H9 (cell line): ENCODE measurements at regions not wholly inside any gene's neighbourhood (a gene's known extent, or its start where the extent isn't known, plus 50 kb on each side); places are given as distances from the start of the nearest gene placed in this dataset.
A peak's percentile ranks its signal among the peaks of the same experiment; 100 is the strongest.

Experiments
- DNase-seq: peaks from one replicate; pipeline ENCODE4 v3.0.0-alpha.2; 2017
- H2AFZ ChIP-seq: one replicate; pipeline ENCODE4 v1.6.1; 2013; ENCODE audit warnings: mild to moderate bottlenecking, low read length, control low read depth, moderate library complexity
- H2AK5ac ChIP-seq: 2 replicates; pipeline ENCODE4 v1.6.1; 2013; ENCODE audit warnings: low read length, control low read depth, mixed read lengths; ENCODE audit not compliant: insufficient read length
- H2BK120ac ChIP-seq: one replicate; pipeline ENCODE4 v1.6.1; 2013; ENCODE audit warnings: low read depth, mild to moderate bottlenecking, low read length, control low read depth, inconsistent platforms; ENCODE audit not compliant: poor library complexity, severe bottlenecking
- H2BK12ac ChIP-seq: 2 replicates; pipeline ENCODE4 v1.6.1; 2013; ENCODE audit warnings: low read length, control low read depth, mixed read lengths, low read depth; ENCODE audit not compliant: insufficient read length
- H2BK15ac ChIP-seq: 2 replicates; pipeline ENCODE4 v1.6.1; 2013; ENCODE audit warnings: low read depth, low read length, control low read depth
- H2BK20ac ChIP-seq: one replicate; pipeline ENCODE4 v1.6.1; 2013; ENCODE audit warnings: low read depth, mild to moderate bottlenecking, low read length, control low read depth, inconsistent platforms; ENCODE audit not compliant: poor library complexity, severe bottlenecking
- H2BK5ac ChIP-seq: 2 replicates; pipeline ENCODE4 v1.6.1; 2013; ENCODE audit warnings: low read length, control low read depth, mixed read lengths; ENCODE audit not compliant: insufficient read length
- H3K14ac ChIP-seq: 2 replicates; pipeline ENCODE4 v1.6.1; 2013; ENCODE audit warnings: low read length, control low read depth; ENCODE audit not compliant: insufficient read depth
- H3K18ac ChIP-seq: 2 replicates; pipeline ENCODE4 v1.6.1; 2013; ENCODE audit warnings: low read depth, mild to moderate bottlenecking, mixed read lengths, low read length, control low read depth; ENCODE audit not compliant: insufficient read length
- H3K23ac ChIP-seq: 2 replicates; pipeline ENCODE4 v1.6.1; 2013; ENCODE audit warnings: low read length, control low read depth, mixed read lengths, low read depth; ENCODE audit not compliant: insufficient read length
- H3K23me2 ChIP-seq: 2 replicates; pipeline ENCODE4 v1.6.1; 2013; ENCODE audit warnings: low read depth, mild to moderate bottlenecking, mixed read lengths, low read length, control low read depth; ENCODE audit not compliant: insufficient read length, poor library complexity, severe bottlenecking
- H3K27ac ChIP-seq: 2 replicates; pipeline ENCODE4 v1.5.1; 2013; ENCODE audit warnings: low read length, control low read depth, mixed read lengths, low read depth; ENCODE audit not compliant: insufficient read length
- H3K27me3 ChIP-seq: 2 replicates; pipeline ENCODE4 v1.6.1; 2013; ENCODE audit warnings: low read length, control low read depth, inconsistent platforms; ENCODE audit not compliant: insufficient read depth
- H3K4ac ChIP-seq: 2 replicates; pipeline ENCODE4 v1.6.1; 2013; ENCODE audit warnings: low read depth, mild to moderate bottlenecking, control low read depth, inconsistent platforms, low read length, moderate library complexity
- H3K4me1 ChIP-seq: 2 replicates; pipeline ENCODE4 v1.6.1; 2013; ENCODE audit warnings: low read length, control low read depth, inconsistent platforms; ENCODE audit not compliant: insufficient read depth
- H3K4me2 ChIP-seq: 2 replicates; pipeline ENCODE4 v1.6.1; 2013; ENCODE audit warnings: low read length, control low read depth, mixed read lengths; ENCODE audit not compliant: insufficient read length, insufficient read depth
- H3K56ac ChIP-seq: 2 replicates; pipeline ENCODE4 v1.6.1; 2013; ENCODE audit warnings: low read depth, mild to moderate bottlenecking, mixed read lengths, low read length, control low read depth; ENCODE audit not compliant: insufficient read length
- H3K79me1 ChIP-seq: 2 replicates; pipeline ENCODE4 v1.6.1; 2013; ENCODE audit warnings: low read depth, mild to moderate bottlenecking, moderate library complexity, low read length, control low read depth, inconsistent platforms; ENCODE audit not compliant: insufficient read depth, poor library complexity, severe bottlenecking
- H3K79me2 ChIP-seq: 2 replicates; pipeline ENCODE4 v1.6.1; 2013; ENCODE audit warnings: low read length, control low read depth, inconsistent platforms; ENCODE audit not compliant: insufficient read depth
- H3K9ac ChIP-seq: 2 replicates; pipeline ENCODE4 v1.6.1; 2013; ENCODE audit warnings: low read length, control low read depth, mixed read lengths; ENCODE audit not compliant: insufficient read length; ENCODE audit errors: extremely low read depth
- H3K9me3 ChIP-seq: one replicate; pipeline ENCODE4 v1.6.1; 2013; ENCODE audit warnings: low read depth, low read length, inconsistent platforms; ENCODE audit not compliant: control insufficient read depth
- H3T11ph ChIP-seq: one replicate; pipeline ENCODE4 v1.6.1; 2013; ENCODE audit warnings: mild to moderate bottlenecking, low read length, control low read depth, inconsistent platforms
- H4K20me1 ChIP-seq: one replicate; pipeline ENCODE4 v1.6.1; 2013; ENCODE audit not compliant: control insufficient read depth, insufficient read length, insufficient read depth
- H4K5ac ChIP-seq: 2 replicates; pipeline ENCODE4 v1.6.1; 2013; ENCODE audit warnings: low read depth, mild to moderate bottlenecking, mixed read lengths, low read length, control low read depth; ENCODE audit not compliant: insufficient read length
- H4K8ac ChIP-seq: replicated peaks from 2 replicates; pipeline ENCODE4 v1.6.1; 2013; ENCODE audit warnings: low read length, control low read depth, mixed read lengths, low read depth; ENCODE audit not compliant: insufficient read length
- H4K91ac ChIP-seq: 2 replicates; pipeline ENCODE4 v1.6.1; 2013; ENCODE audit warnings: low read depth, mild to moderate bottlenecking, moderate library complexity, mixed read lengths, low read length, control low read depth; ENCODE audit not compliant: insufficient read length
- H3K27ac Mint-ChIP-seq, 3 experiments: 2 replicates in 2 of 3; 3 replicates in 1 of 3; pipeline ENCODE4 v1.8.0; 2020 to 2021; ENCODE audit warnings: mixed read lengths in 3 of 3, mild to moderate bottlenecking in 1 of 3, moderate library complexity in 1 of 3
- H3K27me3 Mint-ChIP-seq: 2 replicates; pipeline ENCODE4 v1.8.0; 2021; ENCODE audit warnings: low read depth, mild to moderate bottlenecking, moderate library complexity, mixed read lengths
- H3K36me3 Mint-ChIP-seq, 3 experiments: 2 replicates in 2 of 3; 3 replicates in 1 of 3; pipeline ENCODE4 v1.8.0; 2020 to 2021; ENCODE audit warnings: low read depth in 3 of 3, mixed read lengths in 3 of 3; ENCODE audit not compliant: insufficient read depth in 1 of 3
- H3K4me1 Mint-ChIP-seq, 2 experiments: 2 replicates each; pipeline ENCODE4 v1.8.0; 2020; ENCODE audit warnings: mixed read lengths in 2 of 2
- H3K4me3 Mint-ChIP-seq, 2 experiments: 2 replicates in 1 of 2; 3 replicates in 1 of 2; pipeline ENCODE4 v1.8.0; 2020 to 2021; ENCODE audit warnings: mild to moderate bottlenecking in 2 of 2, mixed read lengths in 2 of 2, moderate library complexity in 1 of 2
- H3K9me3 Mint-ChIP-seq, 2 experiments: 2 replicates in 1 of 2; 3 replicates in 1 of 2; pipeline ENCODE4 v1.8.0; 2020; ENCODE audit warnings: mild to moderate bottlenecking in 2 of 2, mixed read lengths in 2 of 2, moderate library complexity in 1 of 2
- WGBS: extraction: QIAGEN DNeasy Blood & Tissue Kit; methylation state at CpG from one replicate; pipeline ENCODE4 v1.1.7; 2013; ENCODE audit warnings: missing lambda C conversion rate, low lambda C conversion rate, mixed read lengths; ENCODE audit not compliant: insufficient read length; ENCODE audit errors: extremely low coverage; 5-methylcytosine and 5-hydroxymethylcytosine counted together
- TF ChIP-seq, protein P1 (sequence below): fragments of 200-600 bp; sonication (generic); conservative IDR thresholded peaks from 3 replicates; pipeline ENCODE4 v1.8.0; 2021; ENCODE audit warnings: antibody characterized with exemption, mild to moderate bottlenecking

DNA sequence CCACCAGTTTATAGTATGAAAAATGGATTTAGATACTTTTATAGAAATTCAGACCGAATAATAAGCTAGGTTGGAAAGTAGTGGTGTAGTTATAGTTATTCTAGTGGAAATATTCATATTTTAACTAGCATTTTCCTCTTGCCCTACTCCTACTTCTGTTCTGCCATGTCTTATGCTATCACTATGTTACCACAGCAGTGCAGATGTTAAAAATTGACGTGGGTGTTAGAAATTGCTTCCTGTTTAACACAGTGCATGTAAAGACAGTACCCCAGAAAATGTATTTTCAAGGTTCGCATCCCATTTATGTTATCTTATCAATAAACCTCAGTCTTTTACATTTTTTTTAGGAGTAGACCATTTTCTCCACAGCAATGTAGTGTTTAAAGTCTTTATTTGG, 774.2 kb upstream of the CDH10 start:
- no peaks in the 10 kb centered on the region for H3K4me1 ChIP-seq
- no peak overlapping the region for H2AFZ ChIP-seq
- H3K36me3 Mint-ChIP-seq, result peaks cover 6 to 37% (median 16%) of the 10 kb centered on the region in 3 experiments; a peak in 5 of 7 replicates
- no peak overlapping the region for H4K5ac ChIP-seq
- H3K4ac ChIP-seq, result no peak overlapping the region
- no peak overlapping the region for H3K56ac ChIP-seq
- H2BK12ac ChIP-seq, result no peak overlapping the region
- H2BK15ac ChIP-seq, result no peak overlapping the region
- H3K23ac ChIP-seq, result no peak overlapping the region
- H3K79me2 ChIP-seq, result no peaks in the 10 kb centered on the region
- H3K27ac ChIP-seq, result no peak overlapping the region
- no CpG with 5 or more reads among the region's 3 CpGs for WGBS
- TF ChIP-seq, protein P1, sequence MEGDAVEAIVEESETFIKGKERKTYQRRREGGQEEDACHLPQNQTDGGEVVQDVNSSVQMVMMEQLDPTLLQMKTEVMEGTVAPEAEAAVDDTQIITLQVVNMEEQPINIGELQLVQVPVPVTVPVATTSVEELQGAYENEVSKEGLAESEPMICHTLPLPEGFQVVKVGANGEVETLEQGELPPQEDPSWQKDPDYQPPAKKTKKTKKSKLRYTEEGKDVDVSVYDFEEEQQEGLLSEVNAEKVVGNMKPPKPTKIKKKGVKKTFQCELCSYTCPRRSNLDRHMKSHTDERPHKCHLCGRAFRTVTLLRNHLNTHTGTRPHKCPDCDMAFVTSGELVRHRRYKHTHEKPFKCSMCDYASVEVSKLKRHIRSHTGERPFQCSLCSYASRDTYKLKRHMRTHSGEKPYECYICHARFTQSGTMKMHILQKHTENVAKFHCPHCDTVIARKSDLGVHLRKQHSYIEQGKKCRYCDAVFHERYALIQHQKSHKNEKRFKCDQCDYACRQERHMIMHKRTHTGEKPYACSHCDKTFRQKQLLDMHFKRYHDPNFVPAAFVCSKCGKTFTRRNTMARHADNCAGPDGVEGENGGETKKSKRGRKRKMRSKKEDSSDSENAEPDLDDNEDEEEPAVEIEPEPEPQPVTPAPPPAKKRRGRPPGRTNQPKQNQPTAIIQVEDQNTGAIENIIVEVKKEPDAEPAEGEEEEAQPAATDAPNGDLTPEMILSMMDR, result no peak
- no peak overlapping the region for H4K91ac ChIP-seq
- no peak for DNase-seq
- no peak overlapping the region for H3K18ac ChIP-seq
- no peaks in the 10 kb centered on the region for H3K79me1 ChIP-seq
- H3K9ac ChIP-seq, result no peak overlapping the region
- no peaks in the 10 kb centered on the region; the same call in 1 of the 2 replicates for H3K27me3 Mint-ChIP-seq
- H2BK120ac ChIP-seq, result no peak overlapping the region
- H3T11ph ChIP-seq, result no peak overlapping the region
- H4K20me1 ChIP-seq, result no peaks in the 10 kb centered on the region
- no peak overlapping the region for H2BK5ac ChIP-seq
- no peak overlapping the region for H3K4me3 Mint-ChIP-seq
- no peaks in the 10 kb centered on the region for H3K27me3 ChIP-seq
- H3K9me3 Mint-ChIP-seq, result no peaks in the 10 kb centered on the region
- no peak overlapping the region for H2AK5ac ChIP-seq
- H3K27ac Mint-ChIP-seq, result peak overlapping the region in 1 of 3 experiments; percentile 72; a peak in 1 of 7 replicates
- H3K14ac ChIP-seq, result no peak overlapping the region
- no peaks in the 10 kb centered on the region for H3K9me3 ChIP-seq
- no peaks in the 10 kb centered on the region for H3K23me2 ChIP-seq
- no peak overlapping the region for H4K8ac ChIP-seq
- H3K4me2 ChIP-seq, result no peak overlapping the region
- no peak overlapping the region for H2BK20ac ChIP-seq
- peaks cover 0 to 3% of the 10 kb centered on the region in 2 experiments; a peak in 1 of 4 replicates for H3K4me1 Mint-ChIP-seq
